22Rv1 (cell line): ENCODE measurements at regions not wholly inside any gene's neighbourhood (a gene's known extent, or its start where the extent isn't known, plus 50 kb on each side); places are given as distances from the start of the nearest gene placed in this dataset.

Experiments used
- CTCF ChIP-seq: fragments of 450-650 bp; IDR thresholded peaks from 2 replicates; pipeline ENCODE4 v1.5.1; 2017; ENCODE audit warnings: mild to moderate bottlenecking
- ZFX ChIP-seq: fragments of 450-650 bp; IDR thresholded peaks from 2 replicates; pipeline ENCODE4 v1.6.1; 2017; ENCODE audit warnings: antibody characterized with exemption, borderline replicate concordance

- TF ChIP-seq CTCF: no peak
- TF ChIP-seq ZFX: no peak
Measured at GRCh38 chr4:23374259-23374658, 515.6 kb downstream of the PPARGC1A start.
